ENCODE measurements at regions not wholly inside any gene's neighbourhood (a gene's known extent, or its start where the extent isn't known, plus 50 kb on each side); places are given as distances from the start of the nearest gene placed in this dataset.
"Not testable (repeated sequence)": the region's sequence is repeated elsewhere in the genome, so short reads cannot be mapped to it uniquely, and the experiment has no call there.

DNA sequence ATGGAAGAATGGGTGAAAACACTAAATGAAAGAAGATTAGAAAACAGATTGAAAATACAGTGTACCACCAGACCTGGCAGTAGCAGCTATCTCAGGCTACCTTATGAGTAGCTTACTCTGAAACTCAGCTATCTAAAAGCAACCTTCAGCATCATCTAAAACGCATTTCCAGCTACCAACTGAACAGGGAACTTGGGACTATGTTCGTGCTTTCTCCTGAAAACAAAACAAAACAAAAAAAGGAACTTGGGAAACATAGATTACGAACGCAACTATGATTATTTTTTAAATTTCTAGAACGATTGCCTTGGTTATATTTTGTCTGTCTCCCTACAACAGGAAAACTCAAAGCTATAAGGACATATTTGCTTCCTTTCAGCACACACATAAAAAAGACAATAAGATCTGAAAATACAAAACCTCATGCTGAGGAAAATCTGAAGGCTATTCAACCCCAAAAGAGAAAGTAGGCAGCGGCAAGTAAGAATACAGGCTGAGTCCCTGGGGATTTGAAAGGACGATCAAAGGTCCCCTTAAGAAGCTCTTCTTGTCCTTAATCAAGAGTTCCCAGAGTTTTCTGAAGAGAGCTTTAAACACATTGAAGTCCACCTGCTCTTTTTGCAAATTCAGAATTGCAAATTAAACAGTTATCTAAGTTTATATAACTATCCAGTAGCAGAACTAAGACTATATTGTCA is 53.4 kb downstream of the OR2K2 start:
- Mint-ChIP-seq H3K4me3 (no peak overlapping the region), H3K4me1 (peaks cover 11% of the 10 kb centered on the region), H3K27ac (no peak overlapping the region), H3K36me3 (no peaks in the 10 kb centered on the region), H3K27me3 (ENCODE audit: low read depth) (peaks cover 5% of the 10 kb centered on the region), H3K9me3 (no peaks in the 10 kb centered on the region)
- no peak for DNase-seq (ENCODE audit: low spot score in 2 of 2, unreplicated experiment in 2 of 2)
- TF ChIP-seq, protein P1, sequence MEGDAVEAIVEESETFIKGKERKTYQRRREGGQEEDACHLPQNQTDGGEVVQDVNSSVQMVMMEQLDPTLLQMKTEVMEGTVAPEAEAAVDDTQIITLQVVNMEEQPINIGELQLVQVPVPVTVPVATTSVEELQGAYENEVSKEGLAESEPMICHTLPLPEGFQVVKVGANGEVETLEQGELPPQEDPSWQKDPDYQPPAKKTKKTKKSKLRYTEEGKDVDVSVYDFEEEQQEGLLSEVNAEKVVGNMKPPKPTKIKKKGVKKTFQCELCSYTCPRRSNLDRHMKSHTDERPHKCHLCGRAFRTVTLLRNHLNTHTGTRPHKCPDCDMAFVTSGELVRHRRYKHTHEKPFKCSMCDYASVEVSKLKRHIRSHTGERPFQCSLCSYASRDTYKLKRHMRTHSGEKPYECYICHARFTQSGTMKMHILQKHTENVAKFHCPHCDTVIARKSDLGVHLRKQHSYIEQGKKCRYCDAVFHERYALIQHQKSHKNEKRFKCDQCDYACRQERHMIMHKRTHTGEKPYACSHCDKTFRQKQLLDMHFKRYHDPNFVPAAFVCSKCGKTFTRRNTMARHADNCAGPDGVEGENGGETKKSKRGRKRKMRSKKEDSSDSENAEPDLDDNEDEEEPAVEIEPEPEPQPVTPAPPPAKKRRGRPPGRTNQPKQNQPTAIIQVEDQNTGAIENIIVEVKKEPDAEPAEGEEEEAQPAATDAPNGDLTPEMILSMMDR (IDR thresholded peaks at IDR 0.05; ENCODE audit: unreplicated experiment): no peak

DNA sequence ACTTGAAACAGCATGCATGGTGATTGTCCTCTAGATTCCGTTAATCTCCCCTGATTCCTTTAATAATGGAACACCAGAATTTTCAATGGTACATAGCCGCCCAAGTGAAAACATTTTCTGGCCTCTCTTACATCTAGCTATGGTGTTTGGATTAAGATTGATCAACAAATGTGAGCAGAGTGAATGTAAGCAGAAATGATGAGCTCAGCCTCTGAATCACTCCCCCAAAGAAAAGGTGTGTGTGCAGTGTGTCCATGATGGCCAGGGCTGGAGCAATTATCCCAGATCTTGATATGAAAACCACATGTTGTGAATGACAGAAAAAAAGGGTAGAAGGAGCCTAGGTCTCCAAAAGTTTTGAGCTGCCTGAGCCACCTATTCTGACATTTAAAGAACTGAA is 55.3 kb downstream of the OR2K2 start:
- peaks cover 5% of the 10 kb centered on the region for H3K27me3 Mint-ChIP-seq (ENCODE audit: low read depth)

DNA sequence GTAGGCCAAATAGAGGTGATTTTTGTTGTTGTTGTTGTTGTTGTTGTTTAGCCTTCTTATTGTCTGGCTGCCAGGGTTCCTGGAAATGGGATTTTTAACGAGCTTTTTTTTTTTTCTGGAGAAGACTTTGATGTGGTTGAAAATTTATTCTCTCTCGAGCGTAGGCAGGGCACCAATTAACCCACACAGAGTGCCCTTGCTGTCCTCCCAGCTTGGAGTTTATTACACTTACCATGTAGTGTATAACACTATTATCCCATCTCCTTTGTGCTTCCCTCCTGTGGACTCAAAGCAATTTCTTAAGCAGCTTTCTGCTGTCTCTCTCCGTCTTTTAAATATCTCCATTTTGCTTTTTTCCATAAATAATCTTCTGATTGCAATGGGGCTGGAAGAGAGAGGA is 57.4 kb downstream of the OR2K2 start:
- Mint-ChIP-seq H3K4me3 (no peak overlapping the region), H3K4me1 (no peaks in the 10 kb centered on the region), H3K9me3 (peaks cover under 1% of the 10 kb centered on the region), H3K27me3 (ENCODE audit: low read depth) (peaks cover 5% of the 10 kb centered on the region), H3K36me3 (no peaks in the 10 kb centered on the region), H3K27ac (no peak overlapping the region)
- DNase-seq (ENCODE audit: low spot score in 2 of 2, unreplicated experiment in 2 of 2): no peak
- TF ChIP-seq, protein P1 (IDR thresholded peaks at IDR 0.05; ENCODE audit: unreplicated experiment): no peak

More for the DNA sequence above, 55.3 kb downstream of the OR2K2 start:
- H3K27ac Mint-ChIP-seq: no peak overlapping the region
- no peak overlapping the region for H3K4me3 Mint-ChIP-seq
- H3K36me3 Mint-ChIP-seq: no peaks in the 10 kb centered on the region
- TF ChIP-seq, protein P1 (IDR thresholded peaks at IDR 0.05; ENCODE audit: unreplicated experiment): no peak
- H3K9me3 Mint-ChIP-seq: no peaks in the 10 kb centered on the region
- DNase-seq (ENCODE audit: low spot score in 2 of 2, unreplicated experiment in 2 of 2): no peak
- H3K4me1 Mint-ChIP-seq: peaks cover 3% of the 10 kb centered on the region

DNA sequence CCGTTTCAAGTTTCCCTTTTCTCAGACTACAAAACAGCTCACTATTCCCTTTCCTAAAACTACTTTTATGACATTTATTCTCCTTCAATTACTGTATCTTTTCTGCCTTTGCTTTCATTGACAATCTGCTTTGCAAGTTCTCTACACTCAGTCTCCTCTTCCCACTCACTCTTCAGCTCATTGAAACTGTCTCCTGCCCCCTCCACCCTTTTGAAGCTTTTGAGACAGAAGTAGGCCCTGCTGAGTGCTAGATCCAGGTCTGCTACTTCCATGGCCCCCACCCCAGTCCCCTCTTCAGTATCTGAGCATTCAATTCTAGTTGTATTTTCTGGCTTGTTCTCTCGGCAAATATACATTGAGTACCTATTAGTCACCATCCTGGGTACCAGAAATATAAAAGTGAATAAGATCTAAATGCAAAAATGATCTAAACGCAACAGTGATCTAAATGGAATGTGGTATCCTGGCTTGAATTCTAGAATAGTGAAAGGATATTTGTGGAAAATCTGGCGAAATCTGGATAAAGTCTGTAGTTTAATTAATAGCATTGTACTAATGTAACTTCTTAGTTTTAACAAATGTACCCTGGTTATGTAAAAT is 58.4 kb downstream of the OR2K2 start:
- H3K27me3 Mint-ChIP-seq (ENCODE audit: low read depth): peaks cover 4% of the 10 kb centered on the region
- no peak overlapping the region for H3K27ac Mint-ChIP-seq
- no peaks in the 10 kb centered on the region for H3K36me3 Mint-ChIP-seq
- no peaks in the 10 kb centered on the region for H3K4me1 Mint-ChIP-seq
- no peak overlapping the region for H3K4me3 Mint-ChIP-seq
- peaks cover 8% of the 10 kb centered on the region for H3K9me3 Mint-ChIP-seq
- TF ChIP-seq, protein P1 (IDR thresholded peaks at IDR 0.05; ENCODE audit: unreplicated experiment): no peak
- no peak for DNase-seq (ENCODE audit: low spot score in 2 of 2, unreplicated experiment in 2 of 2)

DNA sequence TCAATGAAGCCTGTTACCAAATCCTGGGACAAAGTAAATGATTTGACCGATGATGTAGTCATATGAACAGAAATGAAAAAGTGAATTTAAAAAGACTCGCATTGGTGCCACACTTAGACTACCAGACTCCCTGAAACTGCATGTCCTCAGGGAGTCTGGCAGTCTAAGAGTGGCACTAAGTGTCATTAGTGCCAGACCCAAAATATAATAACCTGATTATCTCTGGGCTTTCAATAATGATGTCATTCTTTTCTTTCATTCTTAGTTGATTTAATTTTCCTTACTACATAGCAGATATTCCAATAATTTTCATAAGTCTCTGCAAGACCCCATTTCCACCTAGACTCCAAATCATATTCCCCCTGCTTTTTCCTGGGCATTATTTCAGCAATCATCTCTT is 59.0 kb downstream of the OR2K2 start:
- H3K4me1 Mint-ChIP-seq: no peaks in the 10 kb centered on the region
- no peaks in the 10 kb centered on the region for H3K36me3 Mint-ChIP-seq
- H3K27me3 Mint-ChIP-seq (ENCODE audit: low read depth): peaks cover under 1% of the 10 kb centered on the region
- DNase-seq (ENCODE audit: low spot score in 2 of 2, unreplicated experiment in 2 of 2): no peak
- H3K27ac Mint-ChIP-seq: no peak overlapping the region
- TF ChIP-seq, protein P1 (IDR thresholded peaks at IDR 0.05; ENCODE audit: unreplicated experiment): no peak
- H3K4me3 Mint-ChIP-seq: no peak overlapping the region
- peaks cover 12% of the 10 kb centered on the region for H3K9me3 Mint-ChIP-seq

DNA sequence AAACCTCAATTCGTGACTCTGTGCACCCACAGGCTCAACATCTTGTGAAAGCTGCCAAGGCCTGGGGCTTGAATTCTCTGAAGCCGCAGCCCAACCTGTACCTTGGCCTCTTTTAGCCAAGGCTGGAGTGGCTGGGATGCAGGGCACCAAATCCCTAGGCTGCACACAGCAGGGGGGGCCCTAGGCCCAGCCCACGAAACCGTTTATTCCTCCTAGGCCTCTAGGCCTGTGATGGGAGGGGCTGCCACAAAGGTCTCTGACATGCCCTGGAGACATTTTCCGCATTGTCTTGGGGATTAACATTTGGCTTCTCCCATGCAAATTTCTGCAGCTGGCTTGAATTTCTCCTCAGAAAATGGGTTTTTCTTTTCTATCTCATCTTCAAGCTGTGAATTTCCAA is 64.0 kb downstream of the OR2K2 start:
- H3K4me3 Mint-ChIP-seq: not testable (repeated sequence)

More for the DNA sequence above, 64.0 kb downstream of the OR2K2 start:
- peaks cover 15% of the 10 kb centered on the region for H3K9me3 Mint-ChIP-seq
- not testable (repeated sequence) for H3K27ac Mint-ChIP-seq; H3K4me1 Mint-ChIP-seq; DNase-seq (ENCODE audit: low spot score in 2 of 2, unreplicated experiment in 2 of 2); H3K36me3 Mint-ChIP-seq; H3K27me3 Mint-ChIP-seq (ENCODE audit: low read depth)

Measured in mesothelial cell of epicardium (in vitro differentiated cells).